ENCODE measurements at regions not wholly inside any gene's neighbourhood (a gene's known extent, or its start where the extent isn't known, plus 50 kb on each side); places are given as distances from the start of the nearest gene placed in this dataset.

DNA sequence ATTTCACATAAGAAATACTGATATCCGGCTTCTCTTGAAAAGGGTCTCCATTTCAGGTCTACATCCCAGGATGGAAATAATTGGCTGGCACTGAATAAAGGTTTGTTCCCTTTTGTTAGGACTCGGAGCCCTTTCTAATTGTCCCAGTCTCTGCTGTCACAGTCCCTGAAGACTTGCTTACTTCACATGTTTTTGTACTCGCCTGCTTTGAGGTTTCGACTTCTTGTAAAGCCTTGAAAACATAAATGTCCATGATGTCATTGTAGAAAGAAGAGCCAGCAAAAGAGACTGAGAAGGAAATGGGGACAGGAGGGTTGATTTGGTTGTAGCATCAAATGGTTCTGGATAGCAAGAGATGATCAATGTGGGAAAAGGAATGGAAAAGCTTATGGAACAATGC, 963.4 kb upstream of the SEMA6D start:
- peaks cover 5% of the 10 kb centered on the region for H3K9me3 ChIP-seq (ENCODE audit: severe bottlenecking)
- no peaks in the 10 kb centered on the region for H3K27me3 ChIP-seq (ENCODE audit: insufficient read depth, low read depth, severe bottlenecking)
- no peak overlapping the region for H3K4me3 ChIP-seq (ENCODE audit: low read depth, low read length)
- TF ChIP-seq, protein P1, sequence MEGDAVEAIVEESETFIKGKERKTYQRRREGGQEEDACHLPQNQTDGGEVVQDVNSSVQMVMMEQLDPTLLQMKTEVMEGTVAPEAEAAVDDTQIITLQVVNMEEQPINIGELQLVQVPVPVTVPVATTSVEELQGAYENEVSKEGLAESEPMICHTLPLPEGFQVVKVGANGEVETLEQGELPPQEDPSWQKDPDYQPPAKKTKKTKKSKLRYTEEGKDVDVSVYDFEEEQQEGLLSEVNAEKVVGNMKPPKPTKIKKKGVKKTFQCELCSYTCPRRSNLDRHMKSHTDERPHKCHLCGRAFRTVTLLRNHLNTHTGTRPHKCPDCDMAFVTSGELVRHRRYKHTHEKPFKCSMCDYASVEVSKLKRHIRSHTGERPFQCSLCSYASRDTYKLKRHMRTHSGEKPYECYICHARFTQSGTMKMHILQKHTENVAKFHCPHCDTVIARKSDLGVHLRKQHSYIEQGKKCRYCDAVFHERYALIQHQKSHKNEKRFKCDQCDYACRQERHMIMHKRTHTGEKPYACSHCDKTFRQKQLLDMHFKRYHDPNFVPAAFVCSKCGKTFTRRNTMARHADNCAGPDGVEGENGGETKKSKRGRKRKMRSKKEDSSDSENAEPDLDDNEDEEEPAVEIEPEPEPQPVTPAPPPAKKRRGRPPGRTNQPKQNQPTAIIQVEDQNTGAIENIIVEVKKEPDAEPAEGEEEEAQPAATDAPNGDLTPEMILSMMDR (IDR thresholded peaks at IDR 0.05; ENCODE audit: low read depth, low read length) = no peak
- DNase-seq = no peak
- no peak overlapping the region for H3K27ac ChIP-seq
- H3K36me3 ChIP-seq = no peaks in the 10 kb centered on the region

- no peaks in the 10 kb centered on the region for H3K36me3 ChIP-seq
- no peaks in the 10 kb centered on the region for H3K9me3 ChIP-seq (ENCODE audit: severe bottlenecking)
- no peak overlapping the region for H3K4me3 ChIP-seq (ENCODE audit: low read depth, low read length)
- TF ChIP-seq, protein P1 (IDR thresholded peaks at IDR 0.05; ENCODE audit: low read depth, low read length) = no peak
- no peaks in the 10 kb centered on the region for H3K27me3 ChIP-seq (ENCODE audit: insufficient read depth, low read depth, severe bottlenecking)
- no peak for DNase-seq
- no peak overlapping the region for H3K27ac ChIP-seq
Observed at GRCh38 chr15:46763091-46763490, 954.2 kb upstream of the SEMA6D start.

DNA sequence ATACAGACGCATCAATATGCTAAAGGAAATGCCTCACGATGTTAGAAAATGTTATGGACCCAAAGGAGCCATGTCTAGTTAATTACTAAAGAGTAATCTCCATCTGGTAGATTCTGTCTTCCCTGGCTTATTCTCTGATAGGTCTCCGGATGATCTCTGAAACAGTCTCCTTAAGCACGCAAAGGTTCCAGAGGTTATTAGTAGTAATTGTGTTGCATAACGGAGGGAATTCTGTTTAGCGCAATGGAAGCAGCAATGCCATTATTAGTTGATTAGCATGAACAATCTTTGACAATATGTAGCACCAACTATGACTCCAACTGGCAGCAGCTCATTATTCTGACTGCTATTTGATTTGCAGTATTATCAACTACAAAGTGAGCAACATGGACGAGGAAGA, 952.5 kb upstream of the SEMA6D start:
- Histone ChIP-seq H3K36me3 (no peaks in the 10 kb centered on the region), H3K9me3 (ENCODE audit: severe bottlenecking) (peaks cover 9% of the 10 kb centered on the region), H3K4me3 (ENCODE audit: low read depth, low read length) (no peak overlapping the region), H3K27ac (no peak overlapping the region), H3K27me3 (ENCODE audit: insufficient read depth, low read depth, severe bottlenecking) (no peaks in the 10 kb centered on the region)
- TF ChIP-seq, protein P1 (IDR thresholded peaks at IDR 0.05; ENCODE audit: low read depth, low read length) = no peak
- no peak for DNase-seq

GRCh38 chr15:46766021-46766420, 951.3 kb upstream of the SEMA6D start:
- H3K36me3 ChIP-seq = no peaks in the 10 kb centered on the region
- no peaks in the 10 kb centered on the region for H3K27me3 ChIP-seq (ENCODE audit: insufficient read depth, low read depth, severe bottlenecking)
- H3K27ac ChIP-seq = no peak overlapping the region
- TF ChIP-seq, protein P1 (IDR thresholded peaks at IDR 0.05; ENCODE audit: low read depth, low read length) = no peak
- H3K9me3 ChIP-seq (ENCODE audit: severe bottlenecking) = peaks cover 9% of the 10 kb centered on the region
- H3K4me3 ChIP-seq (ENCODE audit: low read depth, low read length) = no peak overlapping the region
- DNase-seq = no peak

DNA sequence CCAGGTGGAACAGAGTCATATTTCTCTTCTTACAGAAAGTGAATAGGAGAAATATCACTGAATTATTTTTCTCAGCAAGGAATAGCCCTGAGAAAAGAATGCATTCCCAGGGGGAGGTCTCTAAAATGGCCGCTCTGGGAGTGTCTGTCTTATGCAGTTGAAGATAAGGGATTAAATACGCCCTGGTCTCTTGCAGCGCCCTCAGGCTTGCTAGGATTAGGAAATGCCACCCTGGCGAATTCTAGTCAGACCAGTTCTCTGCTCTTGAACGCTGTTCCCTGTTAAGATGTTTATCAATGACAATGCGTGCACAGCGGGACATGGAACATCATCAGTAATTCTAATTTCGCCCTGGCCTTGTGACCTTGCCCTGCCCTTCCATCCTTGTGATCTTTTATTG, 949.0 kb upstream of the SEMA6D start:
- TF ChIP-seq, protein P1 (IDR thresholded peaks at IDR 0.05; ENCODE audit: low read depth, low read length) = no peak
- DNase-seq = no peak
- Histone ChIP-seq H3K27me3 (ENCODE audit: insufficient read depth, low read depth, severe bottlenecking) (no peaks in the 10 kb centered on the region), H3K4me3 (ENCODE audit: low read depth, low read length) (no peak overlapping the region), H3K9me3 (ENCODE audit: severe bottlenecking) (peaks cover 9% of the 10 kb centered on the region), H3K27ac (no peak overlapping the region), H3K36me3 (no peaks in the 10 kb centered on the region)

- Histone ChIP-seq H3K27ac (no peak overlapping the region), H3K36me3 (no peaks in the 10 kb centered on the region)
- TF ChIP-seq, protein P1 (IDR thresholded peaks at IDR 0.05; ENCODE audit: low read depth, low read length) = no peak
Observed at GRCh38 chr15:46773016-46773415, 944.3 kb upstream of the SEMA6D start.

More at GRCh38 chr15:46773016-46773415, 944.3 kb upstream of the SEMA6D start:
- DNase-seq = no peak
- Histone ChIP-seq H3K27me3 (ENCODE audit: insufficient read depth, low read depth, severe bottlenecking) (no peaks in the 10 kb centered on the region), H3K4me3 (ENCODE audit: low read depth, low read length) (no peak overlapping the region), H3K9me3 (ENCODE audit: severe bottlenecking) (peaks cover 9% of the 10 kb centered on the region)

All from WERI-Rb-1 (cell line).